Small intestine (tissue), 7 donors: ENCODE measurements at regions not wholly inside any gene's neighbourhood (a gene's known extent, or its start where the extent isn't known, plus 50 kb on each side); places are given as distances from the start of the nearest gene placed in this dataset.
"Not testable (repeated sequence)": the region's sequence is repeated elsewhere in the genome, so short reads cannot be mapped to it uniquely, and the experiment has no call there.

ENCODE experiments used
- DNase-seq, 2 donors: peaks; one replicate each; pipeline versions ENCODE4 v3.0.0 to v3.0.0-alpha.2; 2013
- FAIRE-seq: peaks from 2 replicates; lab custom pipeline; 2012; peaks lifted over from hg19 to GRCh38; lab: Jason Lieb, UNC
- H3K27ac ChIP-seq, 3 donors: one replicate each; pipeline ENCODE4 v1.5.1; 2013; ENCODE audit warnings: low read length in 2 of 3, mild to moderate bottlenecking in 2 of 3, control low read depth in 1 of 3, inconsistent platforms in 1 of 3, low read depth in 1 of 3, moderate library complexity in 1 of 3
- H3K27me3 ChIP-seq, 3 donors: one replicate each; pipeline ENCODE4 v1.6.1; 2013; ENCODE audit warnings: low read length in 3 of 3, inconsistent platforms in 1 of 3; ENCODE audit not compliant: control insufficient read depth in 3 of 3, insufficient read depth in 3 of 3
- H3K36me3 ChIP-seq, 3 donors: one replicate each; pipeline ENCODE4 v1.6.1; 2013; ENCODE audit warnings: low read length in 3 of 3, inconsistent platforms in 1 of 3, low read depth in 1 of 3, mild to moderate bottlenecking in 1 of 3, moderate library complexity in 1 of 3; ENCODE audit not compliant: control insufficient read depth in 3 of 3, insufficient read depth in 2 of 3
- H3K4me1 ChIP-seq, 3 donors: one replicate each; pipeline ENCODE4 v1.6.1; 2013; ENCODE audit warnings: low read length in 2 of 3, inconsistent platforms in 1 of 3, low read depth in 1 of 3, mild to moderate bottlenecking in 1 of 3, moderate library complexity in 1 of 3; ENCODE audit not compliant: control insufficient read depth in 3 of 3, insufficient read depth in 2 of 3
- H3K4me3 ChIP-seq, 3 donors: one replicate each; pipeline ENCODE4 v1.5.1; 2013; ENCODE audit warnings: low read length in 3 of 3, control low read depth in 1 of 3, inconsistent platforms in 1 of 3, low read depth in 1 of 3, mild to moderate bottlenecking in 1 of 3, moderate library complexity in 1 of 3
- H3K9me3 ChIP-seq, 2 donors: one replicate each; pipeline ENCODE4 v1.6.1; 2013; ENCODE audit warnings: low read depth in 1 of 2, low read length in 1 of 2; ENCODE audit not compliant: control insufficient read depth in 2 of 2, insufficient read depth in 1 of 2
- WGBS, 3 donors: extraction: QIAGEN DNeasy Blood & Tissue Kit; methylation state at CpG; one replicate each; pipeline ENCODE4 v1.1.7; 2013; 5-methylcytosine and 5-hydroxymethylcytosine counted together
- donor health status: healthy with polysubstance abuse.
- donor health status: control.
- donor health status: control.
- donor health status: Bipolar disorder and iron deficiency.
- donor health status: healthy.

DNA sequence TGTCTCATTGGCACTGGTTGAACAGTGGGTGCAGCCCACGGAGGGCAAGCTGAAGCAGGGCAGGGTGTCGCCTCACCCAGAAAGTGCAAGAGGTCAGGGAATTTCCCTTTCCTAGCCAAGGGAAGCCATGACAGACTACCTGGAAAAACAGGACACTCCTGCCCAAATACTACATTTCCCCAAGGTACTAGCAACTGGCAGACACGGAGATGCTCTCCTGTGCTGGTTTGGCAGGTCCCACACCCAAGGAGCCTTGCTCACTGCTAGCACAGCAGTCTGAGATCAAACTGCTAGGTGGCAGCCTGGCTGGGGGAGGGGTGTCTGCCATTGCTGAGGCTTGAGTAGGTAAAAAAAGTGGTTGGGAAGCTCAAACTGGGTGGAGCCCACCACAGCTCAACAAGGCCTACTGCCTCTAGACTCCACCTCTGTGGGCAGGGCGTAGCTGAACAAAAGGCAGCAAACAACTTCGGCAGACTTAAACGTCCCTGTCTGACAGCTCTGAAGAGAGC lies 382.7 kb upstream of the NMUR2 start:
- H3K27me3 ChIP-seq, H3K9me3 ChIP-seq, H3K27ac ChIP-seq, H3K36me3 ChIP-seq, FAIRE-seq, H3K4me1 ChIP-seq, DNase-seq, H3K4me3 ChIP-seq: not testable (repeated sequence)
- WGBS, 3 donors: 53 to 74% (median 64%) methylated on average over 4 to 6 of the region's 6 CpGs

DNA sequence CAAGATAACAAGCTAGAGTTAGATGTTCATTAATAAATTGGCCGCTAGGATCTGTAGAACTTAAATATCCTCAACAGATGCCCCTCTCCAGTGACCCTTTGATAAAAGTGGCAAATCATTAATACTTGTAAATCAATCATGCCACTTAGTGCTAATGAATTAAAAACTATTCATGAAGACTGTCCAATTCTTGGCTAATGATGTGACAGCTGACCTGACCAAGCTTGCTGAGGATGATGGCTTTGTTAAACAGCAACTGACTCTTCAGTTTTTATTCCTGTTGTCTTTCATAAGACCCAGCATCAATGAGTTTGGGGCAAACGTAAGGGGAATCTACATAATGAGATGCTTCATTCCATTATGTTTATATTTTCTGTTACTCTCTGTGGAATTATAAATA lies 396.8 kb upstream of the NMUR2 start:
- H3K4me1 ChIP-seq: no peaks in the 10 kb centered on the region
- H3K9me3 ChIP-seq: no peaks in the 10 kb centered on the region
- FAIRE-seq: no peak
- no peaks in the 10 kb centered on the region for H3K27me3 ChIP-seq
- H3K36me3 ChIP-seq: no peaks in the 10 kb centered on the region
- no peak for DNase-seq
- H3K27ac ChIP-seq: no peak overlapping the region
- WGBS, 3 donors: 58 to 69% (median 65%) methylated on average over 2 of the region's 2 CpGs
- H3K4me3 ChIP-seq: no peak overlapping the region

DNA sequence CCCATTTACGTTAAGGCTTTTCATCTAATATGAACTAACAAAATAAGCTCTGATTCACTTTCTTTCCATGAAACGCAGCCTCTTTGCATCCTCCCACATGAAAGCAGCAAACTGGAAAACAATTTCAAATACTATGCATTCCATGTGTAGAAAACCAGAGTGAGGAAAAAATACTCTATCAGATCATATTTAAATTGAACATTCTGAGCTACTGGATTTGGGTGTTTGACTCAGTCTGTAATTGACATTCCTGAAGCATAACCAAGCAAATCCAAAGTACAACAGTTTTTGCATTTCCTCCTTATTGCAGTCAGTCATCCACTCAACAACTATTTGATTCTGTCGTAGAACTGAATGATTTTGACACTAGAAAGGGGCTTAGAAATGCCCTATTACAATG lies 399.1 kb upstream of the NMUR2 start:
- no peaks in the 10 kb centered on the region for H3K9me3 ChIP-seq
- H3K4me3 ChIP-seq: no peak overlapping the region
- H3K36me3 ChIP-seq: no peaks in the 10 kb centered on the region
- H3K27ac ChIP-seq: no peak overlapping the region
- 64 to 77% (median 65%) methylated on average over 3 of the region's 3 CpGs for WGBS, 3 donors
- no peaks in the 10 kb centered on the region for H3K4me1 ChIP-seq
- no peaks in the 10 kb centered on the region for H3K27me3 ChIP-seq
- FAIRE-seq (no peak), DNase-seq (no peak)

DNA sequence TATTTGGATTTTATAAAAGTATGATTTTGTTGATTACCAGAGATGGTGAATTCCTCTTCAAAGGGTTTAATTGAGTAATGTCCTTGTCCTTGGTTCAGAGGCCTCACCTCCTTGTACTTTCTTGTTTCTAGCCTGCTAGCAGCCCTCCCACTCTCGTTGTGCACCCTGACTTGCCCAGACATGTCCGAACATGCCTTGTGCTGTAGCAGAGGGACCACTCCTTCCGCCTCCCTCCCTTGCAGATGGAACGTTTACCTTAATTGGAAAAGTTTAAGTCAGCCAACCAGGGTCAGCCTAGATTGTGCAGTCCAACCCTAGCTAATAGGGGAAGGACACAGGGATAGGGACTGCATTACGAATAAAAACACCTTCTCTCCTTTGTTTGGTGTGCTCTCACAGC lies 406.9 kb upstream of the NMUR2 start:
- H3K4me1 ChIP-seq: no peaks in the 10 kb centered on the region
- DNase-seq: no peak
- no peaks in the 10 kb centered on the region for H3K9me3 ChIP-seq
- no peaks in the 10 kb centered on the region for H3K27me3 ChIP-seq
- H3K4me3 ChIP-seq: no peak overlapping the region
- no peak for FAIRE-seq
- no peak overlapping the region for H3K27ac ChIP-seq
- H3K36me3 ChIP-seq: no peaks in the 10 kb centered on the region
- WGBS, 3 donors: 66 to 79% (median 69%) methylated on average over 5 of the region's 5 CpGs

DNA sequence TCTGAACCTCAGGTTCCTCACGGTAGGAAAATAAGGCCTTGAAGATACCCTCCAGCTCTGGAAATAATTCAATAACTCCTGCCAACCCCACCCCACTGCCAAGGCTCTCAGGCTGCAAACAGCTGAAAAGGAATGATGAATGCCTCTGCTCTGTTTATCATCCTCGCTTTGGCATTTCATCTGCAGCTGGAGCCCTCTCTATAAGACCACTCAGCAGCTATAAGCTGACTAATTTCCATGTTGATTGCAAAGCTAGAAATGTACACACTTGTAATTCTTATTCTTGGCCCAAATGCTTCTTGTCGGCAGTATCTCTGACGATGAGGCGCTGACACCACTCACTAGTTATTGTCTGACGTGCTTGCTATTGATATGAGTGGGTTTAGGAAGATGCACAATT lies 408.4 kb upstream of the NMUR2 start:
- 66 to 79% (median 75%) methylated on average over 6 of the region's 6 CpGs for WGBS, 3 donors
- Histone ChIP-seq H3K4me3 (no peak overlapping the region), H3K4me1 (no peaks in the 10 kb centered on the region), H3K36me3 (no peaks in the 10 kb centered on the region), H3K27me3 (no peaks in the 10 kb centered on the region), H3K27ac (no peak overlapping the region), H3K9me3 (no peaks in the 10 kb centered on the region)
- FAIRE-seq: no peak
- DNase-seq: no peak

DNA sequence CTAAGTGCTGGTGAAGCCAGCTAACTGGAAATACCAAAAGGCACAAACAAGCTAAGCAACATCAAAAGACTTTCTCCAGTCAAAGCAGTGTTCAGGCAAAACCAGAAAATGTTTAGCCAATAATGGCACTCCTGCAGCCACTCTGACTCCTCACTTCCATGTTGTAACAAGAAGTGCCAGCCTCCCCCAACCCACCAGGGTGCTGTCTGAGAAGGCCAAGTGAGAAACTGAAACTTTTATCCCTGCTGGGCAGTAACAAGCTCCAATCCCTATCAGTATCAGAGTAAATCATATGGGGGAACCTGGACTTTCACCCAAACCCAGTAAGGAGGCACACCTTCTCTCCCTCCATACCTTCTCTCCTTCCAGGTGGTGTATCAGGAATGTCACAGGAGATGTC lies 414.8 kb upstream of the NMUR2 start:
- no peak for DNase-seq
- H3K4me1 ChIP-seq: no peaks in the 10 kb centered on the region

DNA sequence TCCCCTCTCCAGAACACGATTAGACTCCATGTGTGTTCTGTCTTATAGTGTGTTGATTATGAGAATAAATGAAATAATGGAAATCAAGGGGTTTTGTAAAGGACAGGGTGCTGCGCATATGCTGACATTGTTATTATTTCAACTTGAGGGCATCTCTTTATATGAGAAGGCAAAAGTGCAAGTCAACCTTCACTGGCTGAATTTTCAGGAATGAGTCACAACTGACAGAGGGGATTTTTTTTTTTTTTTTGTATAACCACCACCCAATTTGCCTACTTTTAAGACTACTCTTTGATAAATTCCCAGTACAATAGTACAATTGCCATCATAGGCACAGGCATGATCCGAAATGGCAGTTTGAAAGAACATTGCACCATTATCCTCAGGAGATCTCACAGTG lies 419.2 kb upstream of the NMUR2 start:
- no peak for FAIRE-seq
- 72 to 89% (median 79%) methylated on average over 3 of the region's 3 CpGs for WGBS, 3 donors
- H3K4me3 ChIP-seq: no peak overlapping the region

More for the DNA sequence above, 414.8 kb upstream of the NMUR2 start:
- no peaks in the 10 kb centered on the region for H3K27me3 ChIP-seq
- H3K36me3 ChIP-seq: no peaks in the 10 kb centered on the region
- H3K4me3 ChIP-seq: no peak overlapping the region
- FAIRE-seq: no peak
- H3K9me3 ChIP-seq: no peaks in the 10 kb centered on the region
- no peak overlapping the region for H3K27ac ChIP-seq

DNA sequence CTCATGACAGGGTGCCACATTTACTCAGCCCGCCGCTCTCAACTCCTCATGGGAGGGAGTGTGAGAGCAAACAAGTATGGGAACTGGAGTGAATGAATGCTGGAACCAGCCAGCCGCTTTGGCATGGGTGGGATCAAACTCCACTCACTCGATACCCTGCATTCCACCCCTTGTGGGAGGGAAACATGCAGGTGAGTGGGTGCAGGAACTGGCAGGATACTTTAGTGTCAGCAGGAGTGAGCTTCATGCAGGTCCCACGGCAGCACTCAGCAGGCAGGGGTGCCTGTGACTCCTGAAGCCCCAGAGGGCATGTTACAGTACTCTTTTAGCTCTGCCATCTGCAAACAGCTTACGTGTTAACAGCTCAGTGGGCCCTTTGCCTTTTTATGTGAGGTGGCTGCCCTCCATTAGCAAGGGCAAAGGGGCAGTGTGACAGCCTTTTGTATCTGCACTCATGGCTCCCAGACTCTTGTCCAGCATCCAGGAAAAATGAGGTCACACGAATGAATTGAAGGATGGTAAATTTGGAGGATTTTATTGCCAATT lies 433.2 kb upstream of the NMUR2 start:
- Histone ChIP-seq H3K27ac (no peak overlapping the region), H3K9me3 (no peaks in the 10 kb centered on the region), H3K36me3 (no peaks in the 10 kb centered on the region), H3K27me3 (no peaks in the 10 kb centered on the region), H3K4me1 (no peaks in the 10 kb centered on the region), H3K4me3 (no peak overlapping the region)
- DNase-seq: no peak
- 70 to 83% (median 77%) methylated on average over 7 of the region's 7 CpGs for WGBS, 3 donors
- no peak for FAIRE-seq

More for the DNA sequence above, 419.2 kb upstream of the NMUR2 start:
- Histone ChIP-seq H3K4me1 (no peaks in the 10 kb centered on the region), H3K27ac (no peak overlapping the region), H3K36me3 (no peaks in the 10 kb centered on the region), H3K9me3 (peaks cover 0 to 1% of the 10 kb centered on the region in 2 donors), H3K27me3 (no peaks in the 10 kb centered on the region)
- DNase-seq: no peak

DNA sequence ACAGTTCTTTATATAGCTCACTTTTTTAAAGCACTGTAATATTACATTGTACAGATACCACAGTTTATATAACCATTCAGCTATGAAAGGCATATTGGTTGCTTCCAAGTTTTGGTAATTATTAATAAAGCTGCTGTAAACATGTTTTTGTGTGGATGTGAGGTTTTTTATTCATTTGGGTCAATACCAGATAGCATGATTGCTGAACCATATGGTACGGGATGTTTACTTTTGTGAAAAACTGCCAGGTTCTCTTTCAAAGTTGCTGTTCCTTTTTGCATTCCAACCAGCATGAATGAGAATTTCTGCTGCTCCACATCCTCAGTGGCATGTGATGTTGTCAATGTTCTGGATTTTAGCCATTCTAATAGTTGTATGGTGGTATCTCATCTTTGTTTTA lies 439.6 kb upstream of the NMUR2 start:
- Histone ChIP-seq H3K9me3 (no peaks in the 10 kb centered on the region), H3K27ac (no peak overlapping the region), H3K4me1 (no peaks in the 10 kb centered on the region), H3K36me3 (no peaks in the 10 kb centered on the region), H3K4me3 (no peak overlapping the region), H3K27me3 (no peaks in the 10 kb centered on the region)
- 50 to 55% (median 52%) methylated on average over 1 of the region's 1 CpG for WGBS, 3 donors
- no peak for DNase-seq
- no peak for FAIRE-seq
